Muscle of leg (tissue), 3 donors: ENCODE measurements at regions not wholly inside any gene's neighbourhood (a gene's known extent, or its start where the extent isn't known, plus 50 kb on each side); places are given as distances from the start of the nearest gene placed in this dataset.

Source experiments
- DNase-seq: peaks from one replicate; pipeline ENCODE4 v3.0.0; 2013
- H3K27ac ChIP-seq: one replicate; pipeline ENCODE4 v1.5.1; 2013; ENCODE audit warnings: mild to moderate bottlenecking, low read length, control low read depth
- H3K27me3 ChIP-seq: one replicate; pipeline ENCODE4 v1.6.1; 2013; ENCODE audit warnings: low read length; ENCODE audit not compliant: control insufficient read depth, insufficient read depth
- H3K36me3 ChIP-seq: one replicate; pipeline ENCODE4 v1.6.1; 2013; ENCODE audit warnings: low read length; ENCODE audit not compliant: control insufficient read depth, insufficient read depth
- H3K4me1 ChIP-seq: one replicate; pipeline ENCODE4 v1.6.1; 2013; ENCODE audit warnings: low read length; ENCODE audit not compliant: control insufficient read depth, insufficient read depth
- H3K4me3 ChIP-seq: one replicate; pipeline ENCODE4 v1.5.1; 2013; ENCODE audit warnings: low read length, control low read depth
- H3K9me3 ChIP-seq: replicated peaks from 2 replicates; pipeline ENCODE4 v1.6.1; 2013; ENCODE audit warnings: low read depth, low read length; ENCODE audit not compliant: control insufficient read depth
- WGBS: methylation state at CpG from one replicate; pipeline ENCODE4 v1.1.5; 2013; ENCODE audit warnings: missing lambda C conversion rate; ENCODE audit not compliant: insufficient coverage; 5-methylcytosine and 5-hydroxymethylcytosine counted together

- WGBS: no CpG with 5 or more reads among the region's 2 CpGs
- H3K27me3 ChIP-seq: no peaks in the 10 kb centered on the region
- H3K4me3 ChIP-seq: no peak overlapping the region
- peaks cover 2% of the 10 kb centered on the region for H3K4me1 ChIP-seq
- no peak for DNase-seq
- H3K9me3 ChIP-seq: peaks cover 7% of the 10 kb centered on the region
- H3K27ac ChIP-seq: no peak overlapping the region
- no peaks in the 10 kb centered on the region for H3K36me3 ChIP-seq
These were observed 217.1 kb downstream of the BTG1 start for GRCh38 chr12:91928501-91928900.

- peaks cover 2% of the 10 kb centered on the region for H3K4me1 ChIP-seq
- H3K9me3 ChIP-seq: peaks cover 7% of the 10 kb centered on the region
- peak; percentile 30 for DNase-seq
- no peaks in the 10 kb centered on the region for H3K27me3 ChIP-seq
- H3K36me3 ChIP-seq: no peaks in the 10 kb centered on the region
- no CpG with 5 or more reads among the region's 1 CpG for WGBS
- H3K4me3 ChIP-seq: no peak overlapping the region
- peak overlapping the region; percentile 1 for H3K27ac ChIP-seq
These were observed 218.8 kb downstream of the BTG1 start for GRCh38 chr12:91926848-91927247.

GRCh38 chr12:91924827-91925226 is 220.8 kb downstream of the BTG1 start:
- no peak overlapping the region for H3K27ac ChIP-seq
- H3K27me3 ChIP-seq: no peaks in the 10 kb centered on the region
- no peak for DNase-seq
- no peaks in the 10 kb centered on the region for H3K36me3 ChIP-seq
- 93% methylated on average over 2 of the region's 3 CpGs for WGBS
- no peak overlapping the region for H3K4me3 ChIP-seq
- H3K9me3 ChIP-seq: peaks cover 7% of the 10 kb centered on the region
- H3K4me1 ChIP-seq: no peaks in the 10 kb centered on the region

GRCh38 chr12:91923864-91924263 is 221.8 kb downstream of the BTG1 start:
- Histone ChIP-seq H3K27ac (no peak overlapping the region), H3K4me3 (no peak overlapping the region), H3K36me3 (no peaks in the 10 kb centered on the region), H3K27me3 (no peaks in the 10 kb centered on the region), H3K4me1 (no peaks in the 10 kb centered on the region), H3K9me3 (peaks cover 7% of the 10 kb centered on the region)
- no peak for DNase-seq
- WGBS: 88% methylated on average over 29 of the region's 31 CpGs

GRCh38 chr12:91922674-91923073 is 223.0 kb downstream of the BTG1 start:
- 84% methylated on average over 6 of the region's 6 CpGs for WGBS
- no peaks in the 10 kb centered on the region for H3K4me1 ChIP-seq
- no peak for DNase-seq
- no peak overlapping the region for H3K4me3 ChIP-seq
- H3K9me3 ChIP-seq: peaks cover 3% of the 10 kb centered on the region
- no peaks in the 10 kb centered on the region for H3K36me3 ChIP-seq
- H3K27ac ChIP-seq: no peak overlapping the region
- H3K27me3 ChIP-seq: no peaks in the 10 kb centered on the region

GRCh38 chr12:91922139-91922538 is 223.5 kb downstream of the BTG1 start:
- Histone ChIP-seq H3K4me3 (no peak overlapping the region), H3K27ac (no peak overlapping the region), H3K4me1 (no peaks in the 10 kb centered on the region), H3K27me3 (no peaks in the 10 kb centered on the region), H3K9me3 (peaks cover 3% of the 10 kb centered on the region), H3K36me3 (no peaks in the 10 kb centered on the region)
- no peak for DNase-seq
- WGBS: 100% methylated on average over 1 of the region's 1 CpG

- Histone ChIP-seq H3K4me1 (no peaks in the 10 kb centered on the region), H3K9me3 (peaks cover 3% of the 10 kb centered on the region), H3K27me3 (no peaks in the 10 kb centered on the region), H3K36me3 (no peaks in the 10 kb centered on the region), H3K4me3 (no peak overlapping the region), H3K27ac (no peak overlapping the region)
- DNase-seq: peak; percentile 19
- WGBS: no CpG with 5 or more reads among the region's 2 CpGs
These were observed 224.1 kb downstream of the BTG1 start for GRCh38 chr12:91921555-91921954.

- peaks cover 3% of the 10 kb centered on the region for H3K9me3 ChIP-seq
- no peaks in the 10 kb centered on the region for H3K27me3 ChIP-seq
- no peaks in the 10 kb centered on the region for H3K4me1 ChIP-seq
- H3K36me3 ChIP-seq: no peaks in the 10 kb centered on the region
- no peak overlapping the region for H3K4me3 ChIP-seq
- DNase-seq: no peak
- 86% methylated on average over 2 of the region's 2 CpGs for WGBS
- H3K27ac ChIP-seq: no peak overlapping the region
These were observed 224.9 kb downstream of the BTG1 start for GRCh38 chr12:91920741-91921140.

- H3K4me1 ChIP-seq: no peaks in the 10 kb centered on the region
- H3K4me3 ChIP-seq: no peak overlapping the region
- peaks cover 3% of the 10 kb centered on the region for H3K9me3 ChIP-seq
- H3K27ac ChIP-seq: no peak overlapping the region
- DNase-seq: no peak
- WGBS: 76% methylated on average over 2 of the region's 2 CpGs
- H3K36me3 ChIP-seq: no peaks in the 10 kb centered on the region
- no peaks in the 10 kb centered on the region for H3K27me3 ChIP-seq
These were observed 225.4 kb downstream of the BTG1 start for GRCh38 chr12:91920276-91920675.

- H3K4me3 ChIP-seq: no peak overlapping the region
- H3K9me3 ChIP-seq: no peaks in the 10 kb centered on the region
- no peak overlapping the region for H3K27ac ChIP-seq
- no peak for DNase-seq
- no peaks in the 10 kb centered on the region for H3K27me3 ChIP-seq
- H3K36me3 ChIP-seq: no peaks in the 10 kb centered on the region
- no peaks in the 10 kb centered on the region for H3K4me1 ChIP-seq
- no CpG with 5 or more reads among the region's 4 CpGs for WGBS
These were observed 227.2 kb downstream of the BTG1 start for GRCh38 chr12:91918431-91918830.

GRCh38 chr12:91914701-91915100 is 230.9 kb downstream of the BTG1 start:
- no peaks in the 10 kb centered on the region for H3K27me3 ChIP-seq
- no peaks in the 10 kb centered on the region for H3K4me1 ChIP-seq
- no peak overlapping the region for H3K27ac ChIP-seq
- no peaks in the 10 kb centered on the region for H3K36me3 ChIP-seq
- peak; percentile 36 for DNase-seq
- no peak overlapping the region for H3K4me3 ChIP-seq
- WGBS: 67% methylated on average over 2 of the region's 2 CpGs
- no peaks in the 10 kb centered on the region for H3K9me3 ChIP-seq
